Ishikawa (cell line): ENCODE measurements at regions not wholly inside any gene's neighbourhood (a gene's known extent, or its start where the extent isn't known, plus 50 kb on each side); places are given as distances from the start of the nearest gene placed in this dataset.

Experiments used
- CEBPB ChIP-seq: IDR thresholded peaks from 2 replicates; pipeline ENCODE4 v1.6.1; 2012
- CREB1 ChIP-seq: IDR thresholded peaks from 2 replicates; pipeline ENCODE4 v1.6.1; 2012; ENCODE audit warnings: low read depth
- EGR1 ChIP-seq: IDR thresholded peaks from 2 replicates; pipeline ENCODE4 v1.6.1; 2012
- EP300 ChIP-seq: IDR thresholded peaks from 2 replicates; pipeline ENCODE4 v1.6.1; 2012; ENCODE audit warnings: borderline replicate concordance
- FOXM1 ChIP-seq: IDR thresholded peaks from 2 replicates; pipeline ENCODE4 v1.6.1; 2012; ENCODE audit warnings: low read depth, borderline replicate concordance
- MAX ChIP-seq: IDR thresholded peaks from 2 replicates; pipeline ENCODE4 v1.6.1; 2012
- NFIC ChIP-seq: IDR thresholded peaks from 2 replicates; pipeline ENCODE4 v1.6.1; 2012
- RAD21 ChIP-seq: IDR thresholded peaks from 2 replicates; pipeline ENCODE4 v1.6.1; 2012; ENCODE audit warnings: low read depth
- REST ChIP-seq: IDR thresholded peaks from 2 replicates; pipeline ENCODE4 v1.6.1; 2012; ENCODE audit warnings: low read depth, mild to moderate bottlenecking
- TAF1 ChIP-seq: IDR thresholded peaks from 2 replicates; pipeline ENCODE4 v1.6.1; 2012; ENCODE audit warnings: low read depth, mild to moderate bottlenecking
- TCF12 ChIP-seq: IDR thresholded peaks from 2 replicates; pipeline ENCODE4 v1.6.1; 2012; ENCODE audit warnings: low read depth
- TEAD4 ChIP-seq: IDR thresholded peaks from 2 replicates; pipeline ENCODE4 v1.6.1; 2012
- USF1 ChIP-seq: IDR thresholded peaks from 2 replicates; pipeline ENCODE4 v1.6.1; 2012
- YY1 ChIP-seq: IDR thresholded peaks from 2 replicates; pipeline ENCODE4 v1.6.1; 2012; ENCODE audit warnings: low read depth
- ZBTB7A ChIP-seq: IDR thresholded peaks from 2 replicates; pipeline ENCODE4 v1.6.1; 2012; ENCODE audit warnings: low read depth

- TF ChIP-seq CEBPB (no peak), TEAD4 (no peak), EGR1 (no peak), USF1 (no peak), YY1 (no peak), EP300 (no peak), ZBTB7A (no peak), RAD21 (no peak), MAX (no peak), TAF1 (no peak), CREB1 (no peak), FOXM1 (no peak)
Measured at GRCh38 chr1:95583661-95584210, 349.7 kb downstream of the RWDD3 start.

- TF ChIP-seq CEBPB, result no peak
- no peak for TF ChIP-seq REST
- no peak for TF ChIP-seq TCF12
- TF ChIP-seq YY1, result no peak
- TF ChIP-seq EGR1, result no peak
- no peak for TF ChIP-seq ZBTB7A
- no peak for TF ChIP-seq EP300
- no peak for TF ChIP-seq NFIC
- no peak for TF ChIP-seq MAX
- no peak for TF ChIP-seq TEAD4
- TF ChIP-seq TAF1, result no peak
Measured at GRCh38 chr1:95584315-95584714, 350.3 kb downstream of the RWDD3 start.

- no peak for TF ChIP-seq YY1
- TF ChIP-seq TEAD4, result no peak
- TF ChIP-seq MAX, result no peak
- no peak for TF ChIP-seq RAD21
- TF ChIP-seq ZBTB7A, result no peak
Measured at GRCh38 chr1:95604771-95605170, 370.8 kb downstream of the RWDD3 start.

- TF ChIP-seq ZBTB7A (no peak), NFIC (no peak), YY1 (no peak)
Measured at GRCh38 chr1:95614197-95614596, 380.2 kb downstream of the RWDD3 start.

- TF ChIP-seq RAD21, result no peak
- no peak for TF ChIP-seq CEBPB
- no peak for TF ChIP-seq MAX
- TF ChIP-seq REST, result no peak
- TF ChIP-seq TAF1, result no peak
- no peak for TF ChIP-seq EGR1
- TF ChIP-seq USF1, result no peak
- TF ChIP-seq YY1, result no peak
- no peak for TF ChIP-seq TEAD4
- TF ChIP-seq CREB1, result no peak
- TF ChIP-seq NFIC, result no peak
- no peak for TF ChIP-seq EP300
- TF ChIP-seq ZBTB7A, result no peak
- no peak for TF ChIP-seq FOXM1
- no peak for TF ChIP-seq TCF12
Measured at GRCh38 chr1:95615421-95615820, 381.4 kb downstream of the RWDD3 start.

- TF ChIP-seq TEAD4 (no peak), CREB1 (no peak), CEBPB (no peak), TAF1 (no peak), REST (no peak), ZBTB7A (no peak), USF1 (no peak), RAD21 (no peak), MAX (no peak), YY1 (no peak), FOXM1 (no peak)
Measured at GRCh38 chr1:95620076-95620475, 386.1 kb downstream of the RWDD3 start.
